Body of pancreas (tissue), 4 donors: ENCODE measurements at regions not wholly inside any gene's neighbourhood (a gene's known extent, or its start where the extent isn't known, plus 50 kb on each side); places are given as distances from the start of the nearest gene placed in this dataset.

Experiments
- CTCF ChIP-seq, 7 experiments: fragments of 450-650 bp in 4 of 7; fragments of 200-600 bp in 3 of 7; sonication (generic) in 3 of 7; IDR thresholded peaks; one replicate each; pipeline ENCODE4 v1.5.1; 2016 to 2019; ENCODE audit warnings: antibody characterized with exemption in 7 of 7
- POLR2A ChIP-seq, 3 donors: fragments of 450-650 bp; IDR thresholded peaks; one replicate each; pipeline ENCODE4 v1.6.1; 2016; ENCODE audit warnings: antibody characterized with exemption in 3 of 3, mild to moderate bottlenecking in 2 of 3

- TF ChIP-seq CTCF (IDR thresholded peaks at IDR 0.05) = no peak
- TF ChIP-seq POLR2A (IDR thresholded peaks at IDR 0.05) = no peak
These were observed 1035.7 kb downstream of the BCL11B start for GRCh38 chr14:98236314-98236713.
